WI38 (cell line): ENCODE measurements at regions not wholly inside any gene's neighbourhood (a gene's known extent, or its start where the extent isn't known, plus 50 kb on each side); places are given as distances from the start of the nearest gene placed in this dataset.

Experiments
- H3K4me3 ChIP-seq: 2 replicates; pipeline ENCODE4 v1.5.1; 2011; ENCODE audit warnings: low read depth, mild to moderate bottlenecking, control low read depth, low read length
- TF ChIP-seq, protein P1 (sequence below): IDR thresholded peaks from 2 replicates; pipeline ENCODE4 v1.5.1; 2012; ENCODE audit warnings: low read depth, mild to moderate bottlenecking, control low read depth, low read length

DNA sequence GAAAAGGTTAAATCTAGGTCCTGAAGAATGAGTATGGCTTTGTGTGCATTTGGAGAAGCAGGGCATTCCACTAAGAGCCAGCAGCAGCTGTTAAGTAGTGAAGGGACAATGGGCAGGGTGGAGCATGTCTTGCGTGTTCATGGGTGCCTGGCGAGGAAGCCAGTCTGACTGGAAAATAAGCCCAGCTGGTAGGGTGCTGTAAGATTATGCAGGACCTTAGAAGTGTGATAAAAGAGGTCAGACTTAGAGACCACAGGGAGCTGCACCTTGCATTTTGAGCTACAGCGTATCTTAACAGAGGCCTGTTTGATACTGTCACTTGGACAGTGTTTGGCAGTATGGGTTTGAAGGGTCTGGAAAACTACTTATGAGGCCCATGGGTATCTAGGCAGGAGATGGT lies 131.7 kb upstream of the ELL2 start:
- no peak overlapping the region for H3K4me3 ChIP-seq
- TF ChIP-seq, protein P1, sequence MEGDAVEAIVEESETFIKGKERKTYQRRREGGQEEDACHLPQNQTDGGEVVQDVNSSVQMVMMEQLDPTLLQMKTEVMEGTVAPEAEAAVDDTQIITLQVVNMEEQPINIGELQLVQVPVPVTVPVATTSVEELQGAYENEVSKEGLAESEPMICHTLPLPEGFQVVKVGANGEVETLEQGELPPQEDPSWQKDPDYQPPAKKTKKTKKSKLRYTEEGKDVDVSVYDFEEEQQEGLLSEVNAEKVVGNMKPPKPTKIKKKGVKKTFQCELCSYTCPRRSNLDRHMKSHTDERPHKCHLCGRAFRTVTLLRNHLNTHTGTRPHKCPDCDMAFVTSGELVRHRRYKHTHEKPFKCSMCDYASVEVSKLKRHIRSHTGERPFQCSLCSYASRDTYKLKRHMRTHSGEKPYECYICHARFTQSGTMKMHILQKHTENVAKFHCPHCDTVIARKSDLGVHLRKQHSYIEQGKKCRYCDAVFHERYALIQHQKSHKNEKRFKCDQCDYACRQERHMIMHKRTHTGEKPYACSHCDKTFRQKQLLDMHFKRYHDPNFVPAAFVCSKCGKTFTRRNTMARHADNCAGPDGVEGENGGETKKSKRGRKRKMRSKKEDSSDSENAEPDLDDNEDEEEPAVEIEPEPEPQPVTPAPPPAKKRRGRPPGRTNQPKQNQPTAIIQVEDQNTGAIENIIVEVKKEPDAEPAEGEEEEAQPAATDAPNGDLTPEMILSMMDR: no peak

DNA sequence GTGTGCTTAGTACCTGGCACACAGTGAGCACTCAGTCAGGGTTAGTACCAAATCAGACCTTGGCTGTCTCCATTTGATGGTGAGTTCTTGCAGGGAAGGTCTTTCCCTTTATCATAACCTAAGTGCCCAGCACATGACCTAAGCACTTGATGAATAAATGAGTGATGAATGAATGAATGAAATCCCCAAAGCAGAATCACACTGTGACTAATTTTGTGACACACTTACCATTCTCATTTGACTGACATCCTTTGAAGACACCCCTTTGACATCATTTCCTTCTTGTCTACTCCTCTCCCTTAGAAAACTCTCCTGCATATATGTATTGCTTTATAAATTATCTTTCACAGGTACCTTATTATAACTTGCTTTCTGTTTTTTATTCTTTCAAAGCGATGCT lies 130.2 kb upstream of the ELL2 start:
- H3K4me3 ChIP-seq: no peak overlapping the region
- TF ChIP-seq, protein P1: no peak

GRCh38 chr5:96090215-96090614 lies 128.6 kb upstream of the ELL2 start:
- H3K4me3 ChIP-seq: no peak overlapping the region
- TF ChIP-seq, protein P1: no peak

DNA sequence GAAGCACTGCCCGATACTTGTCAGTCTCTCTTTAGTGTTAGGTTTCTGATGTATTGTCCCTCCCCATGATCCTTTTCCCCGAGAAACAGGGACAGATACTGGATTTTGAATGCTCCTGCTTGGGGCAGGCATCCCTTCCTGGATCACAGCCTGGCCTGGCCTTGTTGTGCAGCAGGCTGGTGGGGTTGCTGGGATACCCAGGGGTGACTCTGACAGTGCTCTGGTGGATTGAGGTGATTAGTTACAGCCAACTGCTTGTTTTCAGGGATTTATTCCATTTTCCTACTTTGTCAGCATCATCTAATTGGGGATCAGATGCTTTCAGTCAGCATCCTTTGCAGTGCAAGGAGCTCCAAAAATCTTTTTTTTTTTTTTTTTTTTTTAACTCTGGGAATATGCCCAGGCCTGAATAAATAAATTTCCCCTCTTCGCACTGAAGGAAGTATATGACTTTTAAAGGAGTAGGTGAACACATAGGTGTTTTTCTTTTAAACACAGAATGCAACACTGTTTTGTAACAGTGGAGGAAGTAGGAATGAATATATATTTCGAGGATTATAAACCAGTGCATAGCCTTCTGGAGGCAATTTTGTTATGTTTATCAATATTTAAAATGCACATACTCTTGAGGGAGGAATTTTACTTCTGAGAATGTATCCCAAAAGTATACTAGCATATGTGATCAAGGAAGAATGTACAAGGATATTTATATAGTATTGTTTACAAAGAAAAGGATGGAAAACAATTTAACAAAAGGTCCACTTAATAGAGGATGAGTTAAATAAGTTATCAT lies 127.3 kb upstream of the ELL2 start:
- TF ChIP-seq, protein P1: no peak
- H3K4me3 ChIP-seq: no peak overlapping the region

DNA sequence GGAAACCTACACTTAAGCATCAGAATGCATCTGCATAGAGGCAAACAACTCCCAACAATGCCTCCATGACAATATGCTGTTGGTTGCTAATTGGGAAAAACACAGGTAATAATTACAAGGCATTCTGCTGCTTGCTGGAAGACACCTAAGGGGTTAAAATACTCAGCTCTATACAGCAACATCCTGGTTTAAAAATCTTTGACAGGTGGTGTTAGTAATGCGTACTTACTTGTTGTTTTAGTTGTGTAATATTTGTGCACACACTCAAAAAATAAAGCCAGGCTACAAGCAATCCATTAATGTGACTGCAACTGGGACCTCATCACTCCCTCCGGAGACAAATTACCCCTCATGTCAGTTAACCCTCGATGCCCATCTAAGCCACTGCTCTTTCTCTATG lies 126.3 kb upstream of the ELL2 start:
- TF ChIP-seq, protein P1: no peak
- H3K4me3 ChIP-seq: no peak overlapping the region

- TF ChIP-seq, protein P1: no peak
- no peak overlapping the region for H3K4me3 ChIP-seq
Measured at GRCh38 chr5:96084874-96085506, 123.3 kb upstream of the ELL2 start.

DNA sequence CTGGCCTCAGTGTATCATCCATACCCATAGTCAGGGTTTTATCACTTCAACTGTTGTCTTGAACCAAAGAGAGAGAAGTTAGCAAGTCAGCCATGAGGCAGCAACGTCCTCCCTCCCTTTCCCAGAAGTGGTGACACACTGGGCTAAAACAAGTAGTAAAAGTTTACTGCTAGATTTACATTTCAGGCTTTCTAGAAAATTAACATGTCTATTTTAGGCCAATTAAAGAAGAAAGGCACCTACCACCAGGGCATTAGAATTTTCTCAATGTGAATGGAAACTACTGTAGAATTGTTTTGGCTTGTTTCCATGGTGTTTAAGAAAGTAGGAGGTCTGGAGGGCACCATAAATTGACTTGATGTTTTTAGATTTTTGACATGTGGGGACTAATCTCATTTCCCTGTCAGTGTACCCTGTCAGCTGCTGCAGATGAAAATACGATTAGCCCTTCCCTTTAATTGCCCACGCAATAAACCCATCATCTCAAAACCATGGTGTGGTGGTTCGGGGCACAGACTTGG lies 121.8 kb upstream of the ELL2 start:
- TF ChIP-seq, protein P1: no peak
- no peak overlapping the region for H3K4me3 ChIP-seq
